PC-3 (cell line): ENCODE measurements at regions not wholly inside any gene's neighbourhood (a gene's known extent, or its start where the extent isn't known, plus 50 kb on each side); places are given as distances from the start of the nearest gene placed in this dataset.

Experiments
- EZH2 ChIP-seq: fragments of 300-600 bp; sonication (generic); IDR thresholded peaks from one replicate; pipeline ENCODE4 v1.6.1; 2017; ENCODE audit warnings: antibody characterized with exemption, mild to moderate bottlenecking, low read length; ENCODE audit not compliant: unreplicated experiment
- EZH2phosphoT487 ChIP-seq: fragments of 300-600 bp; sonication (generic); IDR thresholded peaks from 2 replicates; pipeline ENCODE4 v1.6.1; 2018; ENCODE audit warnings: mild to moderate bottlenecking, antibody characterized with exemption, low read length, borderline replicate concordance
- TF ChIP-seq, protein P1 (sequence below): fragments of 300-600 bp; sonication (generic); conservative IDR thresholded peaks from 2 replicates; pipeline ENCODE4 v1.5.1; 2017; ENCODE audit warnings: antibody characterized with exemption, low read depth, mild to moderate bottlenecking, low read length

DNA sequence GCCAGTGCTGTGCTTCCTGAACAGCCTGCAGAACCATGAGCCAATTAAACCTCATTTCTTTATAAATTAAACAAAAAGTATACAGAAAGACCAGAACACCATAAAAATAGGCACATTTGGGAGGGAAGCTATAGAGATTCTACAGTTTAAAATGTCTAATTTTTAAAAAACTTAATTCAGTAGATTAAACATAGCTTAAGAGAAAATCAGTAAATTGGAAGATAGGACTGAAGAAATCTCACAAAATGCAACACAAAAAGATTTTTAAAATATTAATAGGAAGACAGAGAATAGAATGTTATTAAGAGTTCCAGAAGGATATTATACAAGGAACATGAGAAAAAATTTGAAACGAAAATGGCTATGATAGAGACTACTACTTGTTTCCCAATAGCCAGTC, 90.5 kb upstream of the SPTBN1 start:
- TF ChIP-seq, protein P1, sequence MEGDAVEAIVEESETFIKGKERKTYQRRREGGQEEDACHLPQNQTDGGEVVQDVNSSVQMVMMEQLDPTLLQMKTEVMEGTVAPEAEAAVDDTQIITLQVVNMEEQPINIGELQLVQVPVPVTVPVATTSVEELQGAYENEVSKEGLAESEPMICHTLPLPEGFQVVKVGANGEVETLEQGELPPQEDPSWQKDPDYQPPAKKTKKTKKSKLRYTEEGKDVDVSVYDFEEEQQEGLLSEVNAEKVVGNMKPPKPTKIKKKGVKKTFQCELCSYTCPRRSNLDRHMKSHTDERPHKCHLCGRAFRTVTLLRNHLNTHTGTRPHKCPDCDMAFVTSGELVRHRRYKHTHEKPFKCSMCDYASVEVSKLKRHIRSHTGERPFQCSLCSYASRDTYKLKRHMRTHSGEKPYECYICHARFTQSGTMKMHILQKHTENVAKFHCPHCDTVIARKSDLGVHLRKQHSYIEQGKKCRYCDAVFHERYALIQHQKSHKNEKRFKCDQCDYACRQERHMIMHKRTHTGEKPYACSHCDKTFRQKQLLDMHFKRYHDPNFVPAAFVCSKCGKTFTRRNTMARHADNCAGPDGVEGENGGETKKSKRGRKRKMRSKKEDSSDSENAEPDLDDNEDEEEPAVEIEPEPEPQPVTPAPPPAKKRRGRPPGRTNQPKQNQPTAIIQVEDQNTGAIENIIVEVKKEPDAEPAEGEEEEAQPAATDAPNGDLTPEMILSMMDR, result no peak
- TF ChIP-seq EZH2, result no peak
- TF ChIP-seq EZH2phosphoT487, result no peak
